ENCODE measurements at regions not wholly inside any gene's neighbourhood (a gene's known extent, or its start where the extent isn't known, plus 50 kb on each side); places are given as distances from the start of the nearest gene placed in this dataset.

- no peaks in the 10 kb centered on the region for H3K27me3 Mint-ChIP-seq (ENCODE audit: unreplicated experiment)
- peaks cover 4% of the 10 kb centered on the region for H3K36me3 Mint-ChIP-seq (ENCODE audit: unreplicated experiment)
- no peak overlapping the region for H3K4me3 Mint-ChIP-seq (ENCODE audit: unreplicated experiment)
- H3K4me1 Mint-ChIP-seq (ENCODE audit: low read depth, unreplicated experiment) = no peaks in the 10 kb centered on the region
- peaks cover 3% of the 10 kb centered on the region for H3K9me3 Mint-ChIP-seq (ENCODE audit: unreplicated experiment)
- no peak overlapping the region for H3K27ac Mint-ChIP-seq (ENCODE audit: unreplicated experiment)
- no peak for TF ChIP-seq CTCF (IDR thresholded peaks at IDR 0.05; ENCODE audit: partially characterized antibody, unreplicated experiment)
- no peak for DNase-seq
Observed at GRCh38 chr6:23339268-23339667, 769.9 kb downstream of the HDGFL1 start.

GRCh38 chr6:23340271-23340670 lies 770.9 kb downstream of the HDGFL1 start:
- no peak for DNase-seq
- no peak for TF ChIP-seq CTCF (IDR thresholded peaks at IDR 0.05; ENCODE audit: partially characterized antibody, unreplicated experiment)
- H3K4me1 Mint-ChIP-seq (ENCODE audit: low read depth, unreplicated experiment) = no peaks in the 10 kb centered on the region
- peaks cover 3% of the 10 kb centered on the region for H3K9me3 Mint-ChIP-seq (ENCODE audit: unreplicated experiment)
- H3K27ac Mint-ChIP-seq (ENCODE audit: unreplicated experiment) = no peak overlapping the region
- peaks cover 4% of the 10 kb centered on the region for H3K36me3 Mint-ChIP-seq (ENCODE audit: unreplicated experiment)
- no peaks in the 10 kb centered on the region for H3K27me3 Mint-ChIP-seq (ENCODE audit: unreplicated experiment)
- no peak overlapping the region for H3K4me3 Mint-ChIP-seq (ENCODE audit: unreplicated experiment)

GRCh38 chr6:23343610-23344306 lies 774.4 kb downstream of the HDGFL1 start:
- H3K4me3 Mint-ChIP-seq (ENCODE audit: unreplicated experiment) = no peak overlapping the region
- H3K9me3 Mint-ChIP-seq (ENCODE audit: unreplicated experiment) = no peaks in the 10 kb centered on the region
- H3K4me1 Mint-ChIP-seq (ENCODE audit: low read depth, unreplicated experiment) = no peaks in the 10 kb centered on the region

GRCh38 chr6:23348185-23348584 lies 777.8 kb upstream of the NRSN1 start:
- Mint-ChIP-seq H3K4me3 (ENCODE audit: unreplicated experiment) (no peak overlapping the region), H3K27ac (ENCODE audit: unreplicated experiment) (no peak overlapping the region), H3K9me3 (ENCODE audit: unreplicated experiment) (peaks cover 3% of the 10 kb centered on the region), H3K36me3 (ENCODE audit: unreplicated experiment) (peaks cover 6% of the 10 kb centered on the region), H3K4me1 (ENCODE audit: low read depth, unreplicated experiment) (no peaks in the 10 kb centered on the region), H3K27me3 (ENCODE audit: unreplicated experiment) (no peaks in the 10 kb centered on the region)
- DNase-seq = no peak
- TF ChIP-seq CTCF (IDR thresholded peaks at IDR 0.05; ENCODE audit: partially characterized antibody, unreplicated experiment) = no peak

More at GRCh38 chr6:23343610-23344306, 774.4 kb downstream of the HDGFL1 start:
- no peak for DNase-seq
- H3K27me3 Mint-ChIP-seq (ENCODE audit: unreplicated experiment) = no peaks in the 10 kb centered on the region
- no peak for TF ChIP-seq CTCF (IDR thresholded peaks at IDR 0.05; ENCODE audit: partially characterized antibody, unreplicated experiment)
- H3K36me3 Mint-ChIP-seq (ENCODE audit: unreplicated experiment) = peaks cover 4% of the 10 kb centered on the region
- H3K27ac Mint-ChIP-seq (ENCODE audit: unreplicated experiment) = no peak overlapping the region

- H3K9me3 Mint-ChIP-seq (ENCODE audit: unreplicated experiment) = peaks cover 3% of the 10 kb centered on the region
- H3K4me3 Mint-ChIP-seq (ENCODE audit: unreplicated experiment) = no peak overlapping the region
- no peak overlapping the region for H3K27ac Mint-ChIP-seq (ENCODE audit: unreplicated experiment)
- no peak for DNase-seq
- no peaks in the 10 kb centered on the region for H3K27me3 Mint-ChIP-seq (ENCODE audit: unreplicated experiment)
- no peaks in the 10 kb centered on the region for H3K4me1 Mint-ChIP-seq (ENCODE audit: low read depth, unreplicated experiment)
- peaks cover 5% of the 10 kb centered on the region for H3K36me3 Mint-ChIP-seq (ENCODE audit: unreplicated experiment)
- no peak for TF ChIP-seq CTCF (IDR thresholded peaks at IDR 0.05; ENCODE audit: partially characterized antibody, unreplicated experiment)
Observed at GRCh38 chr6:23349521-23350147, 776.4 kb upstream of the NRSN1 start.
